H9 (cell line): ENCODE measurements at regions not wholly inside any gene's neighbourhood (a gene's known extent, or its start where the extent isn't known, plus 50 kb on each side); places are given as distances from the start of the nearest gene placed in this dataset.

Experiments
- DNase-seq: peaks from one replicate; pipeline ENCODE4 v3.0.0-alpha.2; 2017
- H2AFZ ChIP-seq: one replicate; pipeline ENCODE4 v1.6.1; 2013; ENCODE audit warnings: mild to moderate bottlenecking, low read length, control low read depth, moderate library complexity
- H2AK5ac ChIP-seq: 2 replicates; pipeline ENCODE4 v1.6.1; 2013; ENCODE audit warnings: low read length, control low read depth, mixed read lengths; ENCODE audit not compliant: insufficient read length
- H2BK120ac ChIP-seq: one replicate; pipeline ENCODE4 v1.6.1; 2013; ENCODE audit warnings: low read depth, mild to moderate bottlenecking, low read length, control low read depth, inconsistent platforms; ENCODE audit not compliant: poor library complexity, severe bottlenecking
- H2BK12ac ChIP-seq: 2 replicates; pipeline ENCODE4 v1.6.1; 2013; ENCODE audit warnings: low read length, control low read depth, mixed read lengths, low read depth; ENCODE audit not compliant: insufficient read length
- H2BK15ac ChIP-seq: 2 replicates; pipeline ENCODE4 v1.6.1; 2013; ENCODE audit warnings: low read depth, low read length, control low read depth
- H2BK20ac ChIP-seq: one replicate; pipeline ENCODE4 v1.6.1; 2013; ENCODE audit warnings: low read depth, mild to moderate bottlenecking, low read length, control low read depth, inconsistent platforms; ENCODE audit not compliant: poor library complexity, severe bottlenecking
- H2BK5ac ChIP-seq: 2 replicates; pipeline ENCODE4 v1.6.1; 2013; ENCODE audit warnings: low read length, control low read depth, mixed read lengths; ENCODE audit not compliant: insufficient read length
- H3K14ac ChIP-seq: 2 replicates; pipeline ENCODE4 v1.6.1; 2013; ENCODE audit warnings: low read length, control low read depth; ENCODE audit not compliant: insufficient read depth
- H3K18ac ChIP-seq: 2 replicates; pipeline ENCODE4 v1.6.1; 2013; ENCODE audit warnings: low read depth, mild to moderate bottlenecking, mixed read lengths, low read length, control low read depth; ENCODE audit not compliant: insufficient read length
- H3K23ac ChIP-seq: 2 replicates; pipeline ENCODE4 v1.6.1; 2013; ENCODE audit warnings: low read length, control low read depth, mixed read lengths, low read depth; ENCODE audit not compliant: insufficient read length
- H3K23me2 ChIP-seq: 2 replicates; pipeline ENCODE4 v1.6.1; 2013; ENCODE audit warnings: low read depth, mild to moderate bottlenecking, mixed read lengths, low read length, control low read depth; ENCODE audit not compliant: insufficient read length, poor library complexity, severe bottlenecking
- H3K27ac ChIP-seq: 2 replicates; pipeline ENCODE4 v1.5.1; 2013; ENCODE audit warnings: low read length, control low read depth, mixed read lengths, low read depth; ENCODE audit not compliant: insufficient read length
- H3K27me3 ChIP-seq: 2 replicates; pipeline ENCODE4 v1.6.1; 2013; ENCODE audit warnings: low read length, control low read depth, inconsistent platforms; ENCODE audit not compliant: insufficient read depth
- H3K4ac ChIP-seq: 2 replicates; pipeline ENCODE4 v1.6.1; 2013; ENCODE audit warnings: low read depth, mild to moderate bottlenecking, control low read depth, inconsistent platforms, low read length, moderate library complexity
- H3K4me1 ChIP-seq: 2 replicates; pipeline ENCODE4 v1.6.1; 2013; ENCODE audit warnings: low read length, control low read depth, inconsistent platforms; ENCODE audit not compliant: insufficient read depth
- H3K4me2 ChIP-seq: 2 replicates; pipeline ENCODE4 v1.6.1; 2013; ENCODE audit warnings: low read length, control low read depth, mixed read lengths; ENCODE audit not compliant: insufficient read length, insufficient read depth
- H3K56ac ChIP-seq: 2 replicates; pipeline ENCODE4 v1.6.1; 2013; ENCODE audit warnings: low read depth, mild to moderate bottlenecking, mixed read lengths, low read length, control low read depth; ENCODE audit not compliant: insufficient read length
- H3K79me1 ChIP-seq: 2 replicates; pipeline ENCODE4 v1.6.1; 2013; ENCODE audit warnings: low read depth, mild to moderate bottlenecking, moderate library complexity, low read length, control low read depth, inconsistent platforms; ENCODE audit not compliant: insufficient read depth, poor library complexity, severe bottlenecking
- H3K79me2 ChIP-seq: 2 replicates; pipeline ENCODE4 v1.6.1; 2013; ENCODE audit warnings: low read length, control low read depth, inconsistent platforms; ENCODE audit not compliant: insufficient read depth
- H3K9ac ChIP-seq: 2 replicates; pipeline ENCODE4 v1.6.1; 2013; ENCODE audit warnings: low read length, control low read depth, mixed read lengths; ENCODE audit not compliant: insufficient read length; ENCODE audit errors: extremely low read depth
- H3K9me3 ChIP-seq: one replicate; pipeline ENCODE4 v1.6.1; 2013; ENCODE audit warnings: low read depth, low read length, inconsistent platforms; ENCODE audit not compliant: control insufficient read depth
- H3T11ph ChIP-seq: one replicate; pipeline ENCODE4 v1.6.1; 2013; ENCODE audit warnings: mild to moderate bottlenecking, low read length, control low read depth, inconsistent platforms
- H4K20me1 ChIP-seq: one replicate; pipeline ENCODE4 v1.6.1; 2013; ENCODE audit not compliant: control insufficient read depth, insufficient read length, insufficient read depth
- H4K5ac ChIP-seq: 2 replicates; pipeline ENCODE4 v1.6.1; 2013; ENCODE audit warnings: low read depth, mild to moderate bottlenecking, mixed read lengths, low read length, control low read depth; ENCODE audit not compliant: insufficient read length
- H4K8ac ChIP-seq: replicated peaks from 2 replicates; pipeline ENCODE4 v1.6.1; 2013; ENCODE audit warnings: low read length, control low read depth, mixed read lengths, low read depth; ENCODE audit not compliant: insufficient read length
- H4K91ac ChIP-seq: 2 replicates; pipeline ENCODE4 v1.6.1; 2013; ENCODE audit warnings: low read depth, mild to moderate bottlenecking, moderate library complexity, mixed read lengths, low read length, control low read depth; ENCODE audit not compliant: insufficient read length
- H3K27ac Mint-ChIP-seq, 3 experiments: 2 replicates in 2 of 3; 3 replicates in 1 of 3; pipeline ENCODE4 v1.8.0; 2020 to 2021; ENCODE audit warnings: mixed read lengths in 3 of 3, mild to moderate bottlenecking in 1 of 3, moderate library complexity in 1 of 3
- H3K27me3 Mint-ChIP-seq: 2 replicates; pipeline ENCODE4 v1.8.0; 2021; ENCODE audit warnings: low read depth, mild to moderate bottlenecking, moderate library complexity, mixed read lengths
- H3K36me3 Mint-ChIP-seq, 3 experiments: 2 replicates in 2 of 3; 3 replicates in 1 of 3; pipeline ENCODE4 v1.8.0; 2020 to 2021; ENCODE audit warnings: low read depth in 3 of 3, mixed read lengths in 3 of 3; ENCODE audit not compliant: insufficient read depth in 1 of 3
- H3K4me1 Mint-ChIP-seq, 2 experiments: 2 replicates each; pipeline ENCODE4 v1.8.0; 2020; ENCODE audit warnings: mixed read lengths in 2 of 2
- H3K4me3 Mint-ChIP-seq, 2 experiments: 2 replicates in 1 of 2; 3 replicates in 1 of 2; pipeline ENCODE4 v1.8.0; 2020 to 2021; ENCODE audit warnings: mild to moderate bottlenecking in 2 of 2, mixed read lengths in 2 of 2, moderate library complexity in 1 of 2
- H3K9me3 Mint-ChIP-seq, 2 experiments: 2 replicates in 1 of 2; 3 replicates in 1 of 2; pipeline ENCODE4 v1.8.0; 2020; ENCODE audit warnings: mild to moderate bottlenecking in 2 of 2, mixed read lengths in 2 of 2, moderate library complexity in 1 of 2
- WGBS: extraction: QIAGEN DNeasy Blood & Tissue Kit; methylation state at CpG from one replicate; pipeline ENCODE4 v1.1.7; 2013; ENCODE audit warnings: missing lambda C conversion rate, low lambda C conversion rate, mixed read lengths; ENCODE audit not compliant: insufficient read length; ENCODE audit errors: extremely low coverage; 5-methylcytosine and 5-hydroxymethylcytosine counted together
- TF ChIP-seq, protein P1 (sequence below): fragments of 200-600 bp; sonication (generic); conservative IDR thresholded peaks from 3 replicates; pipeline ENCODE4 v1.8.0; 2021; ENCODE audit warnings: antibody characterized with exemption, mild to moderate bottlenecking

DNA sequence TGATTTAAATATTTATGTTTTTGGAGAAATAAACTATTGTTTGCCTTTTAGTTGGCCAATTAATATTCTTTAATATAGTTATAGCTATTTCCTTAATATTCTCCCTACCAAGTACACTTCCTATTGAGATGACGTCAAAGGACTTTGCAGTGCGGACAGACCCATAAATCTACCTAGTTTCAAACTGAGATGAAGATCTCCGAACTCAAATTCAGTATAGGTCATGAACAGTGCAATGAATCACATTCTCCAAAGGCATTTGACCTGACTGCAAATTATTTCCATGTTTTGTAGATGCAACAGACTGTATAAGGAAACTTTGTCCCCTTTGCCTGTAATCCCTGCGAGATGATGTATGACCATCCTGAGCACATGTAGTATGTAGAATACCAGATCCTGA lies 342.6 kb upstream of the FIGN start:
- Histone ChIP-seq H3K23me2 (no peaks in the 10 kb centered on the region), H3K27ac (no peak overlapping the region), H3K9ac (no peak overlapping the region), H3K4ac (no peak overlapping the region), H3K4me2 (no peak overlapping the region), H3K56ac (no peak overlapping the region), H2BK20ac (no peak overlapping the region), H4K20me1 (no peaks in the 10 kb centered on the region), H4K8ac (no peak overlapping the region), H4K5ac (no peak overlapping the region), H2BK15ac (no peak overlapping the region), H3K14ac (no peak overlapping the region), H3K79me1 (no peaks in the 10 kb centered on the region), H3T11ph (no peak overlapping the region), H3K27me3 (no peaks in the 10 kb centered on the region), H3K9me3 (no peaks in the 10 kb centered on the region), H3K79me2 (no peaks in the 10 kb centered on the region), H3K18ac (no peak overlapping the region), H2BK12ac (no peak overlapping the region), H2BK120ac (no peak overlapping the region), H2AFZ (no peak overlapping the region), H4K91ac (no peak overlapping the region), H2BK5ac (no peak overlapping the region), H2AK5ac (no peak overlapping the region), H3K23ac (no peak overlapping the region), H3K4me1 (no peaks in the 10 kb centered on the region)
- TF ChIP-seq, protein P1, sequence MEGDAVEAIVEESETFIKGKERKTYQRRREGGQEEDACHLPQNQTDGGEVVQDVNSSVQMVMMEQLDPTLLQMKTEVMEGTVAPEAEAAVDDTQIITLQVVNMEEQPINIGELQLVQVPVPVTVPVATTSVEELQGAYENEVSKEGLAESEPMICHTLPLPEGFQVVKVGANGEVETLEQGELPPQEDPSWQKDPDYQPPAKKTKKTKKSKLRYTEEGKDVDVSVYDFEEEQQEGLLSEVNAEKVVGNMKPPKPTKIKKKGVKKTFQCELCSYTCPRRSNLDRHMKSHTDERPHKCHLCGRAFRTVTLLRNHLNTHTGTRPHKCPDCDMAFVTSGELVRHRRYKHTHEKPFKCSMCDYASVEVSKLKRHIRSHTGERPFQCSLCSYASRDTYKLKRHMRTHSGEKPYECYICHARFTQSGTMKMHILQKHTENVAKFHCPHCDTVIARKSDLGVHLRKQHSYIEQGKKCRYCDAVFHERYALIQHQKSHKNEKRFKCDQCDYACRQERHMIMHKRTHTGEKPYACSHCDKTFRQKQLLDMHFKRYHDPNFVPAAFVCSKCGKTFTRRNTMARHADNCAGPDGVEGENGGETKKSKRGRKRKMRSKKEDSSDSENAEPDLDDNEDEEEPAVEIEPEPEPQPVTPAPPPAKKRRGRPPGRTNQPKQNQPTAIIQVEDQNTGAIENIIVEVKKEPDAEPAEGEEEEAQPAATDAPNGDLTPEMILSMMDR = no peak
- peaks cover 0 to 4% of the 10 kb centered on the region in 2 experiments; a peak in 2 of 4 replicates for H3K4me1 Mint-ChIP-seq
- H3K27me3 Mint-ChIP-seq = no peaks in the 10 kb centered on the region
- no peak for DNase-seq
- no CpG with 5 or more reads among the region's 4 CpGs for WGBS
- H3K36me3 Mint-ChIP-seq = no peaks in the 10 kb centered on the region
- H3K9me3 Mint-ChIP-seq = no peaks in the 10 kb centered on the region; a peak in 1 of 5 replicates
- H3K4me3 Mint-ChIP-seq = no peak overlapping the region
- H3K27ac Mint-ChIP-seq = no peak overlapping the region
